ENCODE measurements at regions not wholly inside any gene's neighbourhood (a gene's known extent, or its start where the extent isn't known, plus 50 kb on each side); places are given as distances from the start of the nearest gene placed in this dataset.
A peak's percentile ranks its signal among the peaks of the same experiment; 100 is the strongest.
"Not testable (repeated sequence)": the region's sequence is repeated elsewhere in the genome, so short reads cannot be mapped to it uniquely, and the experiment has no call there.

GRCh38 chr18:55892862-55893813 lies 305.1 kb upstream of the TCF4 start:
- not testable (repeated sequence) for H3K4me1 ChIP-seq (ENCODE audit: control insufficient read depth, insufficient read depth, low read length); H3K9me3 ChIP-seq (ENCODE audit: control insufficient read depth, insufficient read depth, low read length); H3K27me3 ChIP-seq (ENCODE audit: control insufficient read depth, insufficient read depth, low read length); H3K36me3 ChIP-seq (ENCODE audit: control insufficient read depth, insufficient read depth, low read length)
- peak overlapping the region; percentile 34 for H3K4me3 ChIP-seq (ENCODE audit: low read depth, low read length)
- peak overlapping the region; percentile 0 for H3K9ac ChIP-seq (ENCODE audit: low read depth, low read length)

- H3K4me3 ChIP-seq (ENCODE audit: low read depth, low read length) = no peak overlapping the region
- no peaks in the 10 kb centered on the region for H3K4me1 ChIP-seq (ENCODE audit: control insufficient read depth, insufficient read depth, low read length)
- H3K9me3 ChIP-seq (ENCODE audit: control insufficient read depth, insufficient read depth, low read length) = no peaks in the 10 kb centered on the region
These were observed 298.9 kb upstream of the TCF4 start for GRCh38 chr18:55886886-55887285.

GRCh38 chr18:55884498-55884897 lies 296.5 kb upstream of the TCF4 start:
- Histone ChIP-seq H3K4me3 (ENCODE audit: low read depth, low read length) (no peak overlapping the region), H3K4me1 (ENCODE audit: control insufficient read depth, insufficient read depth, low read length) (no peaks in the 10 kb centered on the region), H3K27me3 (ENCODE audit: control insufficient read depth, insufficient read depth, low read length) (no peaks in the 10 kb centered on the region), H3K9me3 (ENCODE audit: control insufficient read depth, insufficient read depth, low read length) (no peaks in the 10 kb centered on the region), H3K36me3 (ENCODE audit: control insufficient read depth, insufficient read depth, low read length) (no peaks in the 10 kb centered on the region), H3K9ac (ENCODE audit: low read depth, low read length) (no peak overlapping the region)

More at GRCh38 chr18:55886886-55887285, 298.9 kb upstream of the TCF4 start:
- Histone ChIP-seq H3K36me3 (ENCODE audit: control insufficient read depth, insufficient read depth, low read length) (no peaks in the 10 kb centered on the region), H3K27me3 (ENCODE audit: control insufficient read depth, insufficient read depth, low read length) (no peaks in the 10 kb centered on the region), H3K9ac (ENCODE audit: low read depth, low read length) (no peak overlapping the region)

- H3K9me3 ChIP-seq (ENCODE audit: control insufficient read depth, insufficient read depth, low read length) = no peaks in the 10 kb centered on the region
- no peaks in the 10 kb centered on the region for H3K4me1 ChIP-seq (ENCODE audit: control insufficient read depth, insufficient read depth, low read length)
- no peak overlapping the region for H3K9ac ChIP-seq (ENCODE audit: low read depth, low read length)
- no peaks in the 10 kb centered on the region for H3K27me3 ChIP-seq (ENCODE audit: control insufficient read depth, insufficient read depth, low read length)
- no peaks in the 10 kb centered on the region for H3K36me3 ChIP-seq (ENCODE audit: control insufficient read depth, insufficient read depth, low read length)
- H3K4me3 ChIP-seq (ENCODE audit: low read depth, low read length) = no peak overlapping the region
These were observed 292.6 kb upstream of the TCF4 start for GRCh38 chr18:55880617-55881016.

- no peaks in the 10 kb centered on the region for H3K27me3 ChIP-seq (ENCODE audit: control insufficient read depth, insufficient read depth, low read length)
- H3K9ac ChIP-seq (ENCODE audit: low read depth, low read length) = no peak overlapping the region
- no peak overlapping the region for H3K4me3 ChIP-seq (ENCODE audit: low read depth, low read length)
- no peaks in the 10 kb centered on the region for H3K9me3 ChIP-seq (ENCODE audit: control insufficient read depth, insufficient read depth, low read length)
- no peaks in the 10 kb centered on the region for H3K4me1 ChIP-seq (ENCODE audit: control insufficient read depth, insufficient read depth, low read length)
- H3K36me3 ChIP-seq (ENCODE audit: control insufficient read depth, insufficient read depth, low read length) = no peaks in the 10 kb centered on the region
These were observed 291.3 kb upstream of the TCF4 start for GRCh38 chr18:55879331-55879730.

- Histone ChIP-seq H3K9ac (ENCODE audit: low read depth, low read length) (no peak overlapping the region), H3K4me1 (ENCODE audit: control insufficient read depth, insufficient read depth, low read length) (no peaks in the 10 kb centered on the region), H3K27me3 (ENCODE audit: control insufficient read depth, insufficient read depth, low read length) (no peaks in the 10 kb centered on the region), H3K4me3 (ENCODE audit: low read depth, low read length) (no peak overlapping the region), H3K9me3 (ENCODE audit: control insufficient read depth, insufficient read depth, low read length) (no peaks in the 10 kb centered on the region), H3K36me3 (ENCODE audit: control insufficient read depth, insufficient read depth, low read length) (no peaks in the 10 kb centered on the region)
These were observed 290.2 kb upstream of the TCF4 start for GRCh38 chr18:55878224-55878623.

GRCh38 chr18:55877321-55877720 lies 289.3 kb upstream of the TCF4 start:
- H3K4me3 ChIP-seq (ENCODE audit: low read depth, low read length) = no peak overlapping the region
- H3K9me3 ChIP-seq (ENCODE audit: control insufficient read depth, insufficient read depth, low read length) = no peaks in the 10 kb centered on the region
- no peaks in the 10 kb centered on the region for H3K36me3 ChIP-seq (ENCODE audit: control insufficient read depth, insufficient read depth, low read length)
- H3K4me1 ChIP-seq (ENCODE audit: control insufficient read depth, insufficient read depth, low read length) = no peaks in the 10 kb centered on the region
- no peak overlapping the region for H3K9ac ChIP-seq (ENCODE audit: low read depth, low read length)
- no peaks in the 10 kb centered on the region for H3K27me3 ChIP-seq (ENCODE audit: control insufficient read depth, insufficient read depth, low read length)

GRCh38 chr18:55876254-55876653 lies 288.3 kb upstream of the TCF4 start:
- no peaks in the 10 kb centered on the region for H3K36me3 ChIP-seq (ENCODE audit: control insufficient read depth, insufficient read depth, low read length)
- H3K27me3 ChIP-seq (ENCODE audit: control insufficient read depth, insufficient read depth, low read length) = no peaks in the 10 kb centered on the region
- H3K4me1 ChIP-seq (ENCODE audit: control insufficient read depth, insufficient read depth, low read length) = no peaks in the 10 kb centered on the region
- H3K9ac ChIP-seq (ENCODE audit: low read depth, low read length) = no peak overlapping the region
- H3K9me3 ChIP-seq (ENCODE audit: control insufficient read depth, insufficient read depth, low read length) = no peaks in the 10 kb centered on the region
- no peak overlapping the region for H3K4me3 ChIP-seq (ENCODE audit: low read depth, low read length)

GRCh38 chr18:55875371-55875901 lies 287.4 kb upstream of the TCF4 start:
- Histone ChIP-seq H3K9me3 (ENCODE audit: control insufficient read depth, insufficient read depth, low read length) (no peaks in the 10 kb centered on the region), H3K27me3 (ENCODE audit: control insufficient read depth, insufficient read depth, low read length) (no peaks in the 10 kb centered on the region), H3K4me1 (ENCODE audit: control insufficient read depth, insufficient read depth, low read length) (no peaks in the 10 kb centered on the region), H3K9ac (ENCODE audit: low read depth, low read length) (no peak overlapping the region), H3K36me3 (ENCODE audit: control insufficient read depth, insufficient read depth, low read length) (no peaks in the 10 kb centered on the region), H3K4me3 (ENCODE audit: low read depth, low read length) (no peak overlapping the region)

- Histone ChIP-seq H3K9me3 (ENCODE audit: control insufficient read depth, insufficient read depth, low read length) (no peaks in the 10 kb centered on the region), H3K9ac (ENCODE audit: low read depth, low read length) (no peak overlapping the region), H3K27me3 (ENCODE audit: control insufficient read depth, insufficient read depth, low read length) (no peaks in the 10 kb centered on the region), H3K36me3 (ENCODE audit: control insufficient read depth, insufficient read depth, low read length) (no peaks in the 10 kb centered on the region), H3K4me3 (ENCODE audit: low read depth, low read length) (no peak overlapping the region), H3K4me1 (ENCODE audit: control insufficient read depth, insufficient read depth, low read length) (peaks cover 4% of the 10 kb centered on the region)
These were observed 281.8 kb upstream of the TCF4 start for GRCh38 chr18:55869556-55870501.

GRCh38 chr18:55868909-55869308 lies 280.9 kb upstream of the TCF4 start:
- Histone ChIP-seq H3K4me1 (ENCODE audit: control insufficient read depth, insufficient read depth, low read length) (peaks cover 10% of the 10 kb centered on the region), H3K9me3 (ENCODE audit: control insufficient read depth, insufficient read depth, low read length) (no peaks in the 10 kb centered on the region), H3K27me3 (ENCODE audit: control insufficient read depth, insufficient read depth, low read length) (no peaks in the 10 kb centered on the region), H3K9ac (ENCODE audit: low read depth, low read length) (no peak overlapping the region), H3K36me3 (ENCODE audit: control insufficient read depth, insufficient read depth, low read length) (no peaks in the 10 kb centered on the region), H3K4me3 (ENCODE audit: low read depth, low read length) (no peak overlapping the region)
